NB4 (cell line): ENCODE measurements at regions not wholly inside any gene's neighbourhood (a gene's known extent, or its start where the extent isn't known, plus 50 kb on each side); places are given as distances from the start of the nearest gene placed in this dataset.

Source experiments
- DNase-seq: peaks from one replicate; pipeline ENCODE4 v3.0.0; 2010; ENCODE audit warnings: low read depth
- H3K4me3 ChIP-seq: one replicate; pipeline ENCODE4 v1.5.1; 2011; ENCODE audit warnings: mild to moderate bottlenecking, low read depth, low read length, moderate library complexity
- MYC ChIP-seq: IDR thresholded peaks from 2 replicates; pipeline ENCODE4 v1.6.1; 2011; ENCODE audit warnings: low read depth, low read length
- POLR2A ChIP-seq: IDR thresholded peaks from 2 replicates; pipeline ENCODE4 v1.6.1; 2011; ENCODE audit warnings: mild to moderate bottlenecking; ENCODE audit not compliant: insufficient read length; ENCODE audit errors: extremely low read depth
- TF ChIP-seq, protein P1 (sequence below): IDR thresholded peaks from 2 replicates; pipeline ENCODE4 v1.6.1; 2011; ENCODE audit warnings: low read depth, low read length
- TF ChIP-seq, protein P2 (sequence below): IDR thresholded peaks from one replicate; pipeline ENCODE4 v1.5.1; 2012; ENCODE audit warnings: low read depth, low read length

- TF ChIP-seq, protein P1, sequence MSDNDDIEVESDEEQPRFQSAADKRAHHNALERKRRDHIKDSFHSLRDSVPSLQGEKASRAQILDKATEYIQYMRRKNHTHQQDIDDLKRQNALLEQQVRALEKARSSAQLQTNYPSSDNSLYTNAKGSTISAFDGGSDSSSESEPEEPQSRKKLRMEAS: no peak
- TF ChIP-seq MYC: no peak
- TF ChIP-seq POLR2A: no peak
- TF ChIP-seq, protein P2, sequence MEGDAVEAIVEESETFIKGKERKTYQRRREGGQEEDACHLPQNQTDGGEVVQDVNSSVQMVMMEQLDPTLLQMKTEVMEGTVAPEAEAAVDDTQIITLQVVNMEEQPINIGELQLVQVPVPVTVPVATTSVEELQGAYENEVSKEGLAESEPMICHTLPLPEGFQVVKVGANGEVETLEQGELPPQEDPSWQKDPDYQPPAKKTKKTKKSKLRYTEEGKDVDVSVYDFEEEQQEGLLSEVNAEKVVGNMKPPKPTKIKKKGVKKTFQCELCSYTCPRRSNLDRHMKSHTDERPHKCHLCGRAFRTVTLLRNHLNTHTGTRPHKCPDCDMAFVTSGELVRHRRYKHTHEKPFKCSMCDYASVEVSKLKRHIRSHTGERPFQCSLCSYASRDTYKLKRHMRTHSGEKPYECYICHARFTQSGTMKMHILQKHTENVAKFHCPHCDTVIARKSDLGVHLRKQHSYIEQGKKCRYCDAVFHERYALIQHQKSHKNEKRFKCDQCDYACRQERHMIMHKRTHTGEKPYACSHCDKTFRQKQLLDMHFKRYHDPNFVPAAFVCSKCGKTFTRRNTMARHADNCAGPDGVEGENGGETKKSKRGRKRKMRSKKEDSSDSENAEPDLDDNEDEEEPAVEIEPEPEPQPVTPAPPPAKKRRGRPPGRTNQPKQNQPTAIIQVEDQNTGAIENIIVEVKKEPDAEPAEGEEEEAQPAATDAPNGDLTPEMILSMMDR: no peak
- no peak overlapping the region for H3K4me3 ChIP-seq
- no peak for DNase-seq
These were observed 143.2 kb upstream of the EEA1 start for GRCh38 chr12:93072340-93072739.

DNA sequence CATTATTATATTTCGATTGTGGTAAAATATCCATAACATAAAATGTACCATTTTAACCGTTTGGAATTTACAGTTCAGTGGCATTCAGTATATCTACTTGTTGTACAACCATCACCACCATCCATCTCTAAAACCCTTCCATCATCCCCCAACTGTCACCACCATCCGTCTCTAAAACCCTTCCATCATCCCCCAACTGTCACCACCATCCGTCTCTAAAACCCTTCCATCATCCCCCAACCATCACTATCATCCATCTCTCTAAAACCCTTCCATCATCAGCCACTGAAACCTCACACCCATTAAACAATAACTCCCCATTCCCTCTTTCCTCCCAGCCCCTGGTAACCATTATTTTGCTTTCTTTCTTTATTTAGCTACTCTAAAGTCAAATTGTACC is 144.2 kb upstream of the EEA1 start:
- no peak for DNase-seq
- no peak for TF ChIP-seq MYC
- no peak overlapping the region for H3K4me3 ChIP-seq

DNA sequence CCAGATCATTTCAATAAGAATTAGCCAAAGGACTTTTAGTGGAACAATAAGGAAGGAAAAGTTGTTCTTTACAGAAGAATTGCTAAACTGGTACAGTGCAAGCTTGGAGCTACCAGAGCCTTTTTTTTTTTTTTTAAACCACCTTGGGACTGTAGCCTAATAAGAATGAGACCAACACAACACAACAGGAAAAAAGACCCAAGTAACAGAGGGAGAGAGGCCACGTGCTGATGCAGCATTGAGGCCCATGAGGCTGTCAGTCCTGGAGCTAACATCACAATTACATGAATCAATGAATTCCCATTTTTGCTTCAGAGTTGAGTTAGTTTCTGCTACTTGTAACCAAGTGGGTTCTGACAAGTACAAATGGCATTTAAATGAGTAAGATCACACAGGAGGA is 149.0 kb upstream of the EEA1 start:
- H3K4me3 ChIP-seq: no peak overlapping the region
- DNase-seq: no peak
- TF ChIP-seq, protein P2: no peak
- TF ChIP-seq POLR2A (no peak), MYC (no peak)
- TF ChIP-seq, protein P1: no peak

DNA sequence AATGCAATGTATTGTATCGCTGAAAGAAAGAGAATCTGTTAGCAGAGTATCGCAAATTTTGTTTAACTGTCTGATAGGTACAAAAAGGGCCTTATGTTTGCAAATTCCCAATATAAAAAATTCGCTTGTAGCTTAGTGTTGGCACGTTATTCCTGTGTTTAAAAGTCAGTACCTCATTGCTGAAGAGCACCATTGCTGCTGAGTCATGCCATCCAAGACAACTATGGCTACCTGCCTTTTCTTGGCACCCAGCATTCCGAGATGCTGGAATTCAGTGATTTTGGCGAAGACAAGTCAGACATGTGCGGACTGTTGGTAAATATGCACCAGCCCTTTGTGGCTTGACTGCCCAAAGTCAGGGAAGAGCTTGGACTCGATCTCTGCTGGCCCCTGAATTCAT is 149.5 kb upstream of the EEA1 start:
- DNase-seq: no peak
- TF ChIP-seq POLR2A (no peak), MYC (no peak)
- TF ChIP-seq, protein P2: no peak
- TF ChIP-seq, protein P1: no peak

GRCh38 chr12:93079271-93079670 is 150.2 kb upstream of the EEA1 start:
- no peak for DNase-seq
- TF ChIP-seq, protein P2: no peak
- TF ChIP-seq, protein P1: no peak
- no peak for TF ChIP-seq POLR2A
- no peak for TF ChIP-seq MYC
- H3K4me3 ChIP-seq: no peak overlapping the region

More for the DNA sequence above, 149.5 kb upstream of the EEA1 start:
- H3K4me3 ChIP-seq: no peak overlapping the region

DNA sequence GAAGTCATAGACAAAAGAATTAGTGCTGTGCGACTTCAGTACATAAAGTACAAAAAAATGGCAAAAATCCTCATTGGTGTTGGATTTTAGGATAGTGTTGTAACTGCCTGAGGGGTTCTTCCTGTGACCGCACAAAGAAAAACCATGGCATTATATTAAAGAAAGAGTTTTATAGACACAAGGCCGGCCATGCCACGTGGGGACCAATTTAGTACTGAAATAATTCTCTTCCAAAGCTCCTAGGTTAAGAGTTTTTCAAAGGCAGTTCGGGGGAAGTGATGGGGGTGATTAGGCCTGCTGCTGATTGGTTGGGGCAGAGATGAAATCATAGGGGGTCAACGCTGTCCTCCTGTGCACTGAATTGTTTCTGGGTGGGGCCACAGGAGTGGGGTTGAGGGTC is 150.9 kb upstream of the EEA1 start:
- TF ChIP-seq, protein P1: no peak
- no peak for TF ChIP-seq POLR2A
- no peak for TF ChIP-seq MYC
- TF ChIP-seq, protein P2: no peak
- no peak for DNase-seq
- H3K4me3 ChIP-seq: no peak overlapping the region
